IPS DF 4.7 (cell line): ENCODE measurements at regions not wholly inside any gene's neighbourhood (a gene's known extent, or its start where the extent isn't known, plus 50 kb on each side); places are given as distances from the start of the nearest gene placed in this dataset.
"Not testable (repeated sequence)": the region's sequence is repeated elsewhere in the genome, so short reads cannot be mapped to it uniquely, and the experiment has no call there.

Source experiments
- DNase-seq: peaks from one replicate; pipeline ENCODE4 v3.0.0-alpha.2; 2013; ENCODE audit warnings: low spot score; ENCODE audit errors: extremely low read depth

- DNase-seq: no peak
Observed at GRCh38 chr6:20263059-20263458, 50.8 kb upstream of the MBOAT1 start.

- DNase-seq: no peak
Observed at GRCh38 chr6:20265842-20266241, 53.6 kb upstream of the MBOAT1 start.

- no peak for DNase-seq
Observed at GRCh38 chr6:20266851-20267608, 54.8 kb upstream of the MBOAT1 start.

- no peak for DNase-seq
Observed at GRCh38 chr6:20269181-20269580, 56.9 kb upstream of the MBOAT1 start.

GRCh38 chr6:20271818-20272217, 59.5 kb upstream of the MBOAT1 start:
- no peak for DNase-seq

GRCh38 chr6:20274137-20274536, 61.9 kb upstream of the MBOAT1 start:
- DNase-seq: no peak

GRCh38 chr6:20275837-20276236, 63.6 kb upstream of the MBOAT1 start:
- not testable (repeated sequence) for DNase-seq

GRCh38 chr6:20277724-20278123, 65.5 kb upstream of the MBOAT1 start:
- DNase-seq: not testable (repeated sequence)

GRCh38 chr6:20279051-20279450, 66.8 kb upstream of the MBOAT1 start:
- DNase-seq: no peak

- no peak for DNase-seq
Observed at GRCh38 chr6:20279608-20280287, 67.5 kb upstream of the MBOAT1 start.

GRCh38 chr6:20280288-20280621, 68.0 kb upstream of the MBOAT1 start:
- no peak for DNase-seq

GRCh38 chr6:20284672-20285071, 72.4 kb upstream of the MBOAT1 start:
- DNase-seq: no peak

- no peak for DNase-seq
Observed at GRCh38 chr6:20286968-20287565, 74.8 kb upstream of the MBOAT1 start.

GRCh38 chr6:20291764-20292580, 79.7 kb upstream of the MBOAT1 start:
- DNase-seq: peak; percentile 80

GRCh38 chr6:20292905-20293304, 80.6 kb upstream of the MBOAT1 start:
- DNase-seq: no peak

GRCh38 chr6:20301256-20301655, 89.0 kb upstream of the MBOAT1 start:
- no peak for DNase-seq

GRCh38 chr6:20302168-20302567, 89.9 kb upstream of the MBOAT1 start:
- DNase-seq: no peak

GRCh38 chr6:20302702-20303251, 90.5 kb upstream of the MBOAT1 start:
- DNase-seq: no peak

GRCh38 chr6:20306491-20306890, 94.2 kb upstream of the MBOAT1 start:
- DNase-seq: no peak

- DNase-seq: no peak
Observed at GRCh38 chr6:20309186-20309585, 92.5 kb upstream of the E2F3 start.

- no peak for DNase-seq
Observed at GRCh38 chr6:20310185-20310584, 91.5 kb upstream of the E2F3 start.

- DNase-seq: no peak
Observed at GRCh38 chr6:20312606-20313005, 89.1 kb upstream of the E2F3 start.
